ENCODE measurements at regions not wholly inside any gene's neighbourhood (a gene's known extent, or its start where the extent isn't known, plus 50 kb on each side); places are given as distances from the start of the nearest gene placed in this dataset.
"Not testable (repeated sequence)": the region's sequence is repeated elsewhere in the genome, so short reads cannot be mapped to it uniquely, and the experiment has no call there.

- H3K36me3 ChIP-seq (ENCODE audit: insufficient read depth, low read length); intact Hi-C loops (cut with micrococcal nuclease; ENCODE audit: unreplicated experiment); H3K4me1 ChIP-seq (ENCODE audit: insufficient read depth, low read length, poor library complexity, severe bottlenecking); H3K27ac ChIP-seq (ENCODE audit: low read depth, low read length, poor library complexity, severe bottlenecking); H3K4me3 ChIP-seq (ENCODE audit: low read depth, low read length, poor library complexity, severe bottlenecking); H3K9me3 ChIP-seq (ENCODE audit: low read length); H3K4me2 ChIP-seq (ENCODE audit: low read length); CTCF ChIA-PET (ENCODE audit: unreplicated experiment); H2AFZ ChIP-seq (ENCODE audit: low read length); H3K79me2 ChIP-seq (ENCODE audit: insufficient read depth, low read depth, low read length); DNase-seq (ENCODE audit: low spot score); POLR2A ChIA-PET; BruUV-seq (replicated peaks); H4K20me1 ChIP-seq (ENCODE audit: insufficient read depth, low read length); H3K9me2 ChIP-seq (ENCODE audit: insufficient read depth, low read length): not testable (repeated sequence)
Observed at GRCh38 chr1:146479188-146479587, 250.4 kb upstream of the NOTCH2NLA start.

GRCh38 chr1:146478125-146478720 is 249.4 kb upstream of the NOTCH2NLA start:
- H2AFZ ChIP-seq (ENCODE audit: low read length); H3K9me3 ChIP-seq (ENCODE audit: low read length); H3K79me2 ChIP-seq (ENCODE audit: insufficient read depth, low read depth, low read length); intact Hi-C loops (cut with micrococcal nuclease; ENCODE audit: unreplicated experiment); CTCF ChIA-PET (ENCODE audit: unreplicated experiment); POLR2A ChIA-PET; H4K20me1 ChIP-seq (ENCODE audit: insufficient read depth, low read length); H3K4me2 ChIP-seq (ENCODE audit: low read length); H3K36me3 ChIP-seq (ENCODE audit: insufficient read depth, low read length); H3K27ac ChIP-seq (ENCODE audit: low read depth, low read length, poor library complexity, severe bottlenecking); H3K4me1 ChIP-seq (ENCODE audit: insufficient read depth, low read length, poor library complexity, severe bottlenecking); H3K4me3 ChIP-seq (ENCODE audit: low read depth, low read length, poor library complexity, severe bottlenecking); H3K9me2 ChIP-seq (ENCODE audit: insufficient read depth, low read length); BruUV-seq (replicated peaks): not testable (repeated sequence)
- DNase-seq (ENCODE audit: low spot score), result peak; percentile 14
- TF ChIP-seq CTCF (conservative IDR thresholded peaks at IDR 0.05; ENCODE audit: low read length), result peak; percentile 74

GRCh38 chr1:146475086-146475485 is 246.3 kb upstream of the NOTCH2NLA start:
- intact Hi-C loops (cut with micrococcal nuclease; ENCODE audit: unreplicated experiment); H3K9me2 ChIP-seq (ENCODE audit: insufficient read depth, low read length); POLR2A ChIA-PET; H3K27ac ChIP-seq (ENCODE audit: low read depth, low read length, poor library complexity, severe bottlenecking); H3K4me3 ChIP-seq (ENCODE audit: low read depth, low read length, poor library complexity, severe bottlenecking); BruUV-seq (replicated peaks); H3K36me3 ChIP-seq (ENCODE audit: insufficient read depth, low read length); H3K4me2 ChIP-seq (ENCODE audit: low read length); H4K20me1 ChIP-seq (ENCODE audit: insufficient read depth, low read length); H3K79me2 ChIP-seq (ENCODE audit: insufficient read depth, low read depth, low read length); H3K9me3 ChIP-seq (ENCODE audit: low read length); CTCF ChIA-PET (ENCODE audit: unreplicated experiment); H2AFZ ChIP-seq (ENCODE audit: low read length); DNase-seq (ENCODE audit: low spot score); H3K4me1 ChIP-seq (ENCODE audit: insufficient read depth, low read length, poor library complexity, severe bottlenecking): not testable (repeated sequence)

GRCh38 chr1:146474216-146474615 is 245.4 kb upstream of the NOTCH2NLA start:
- intact Hi-C loops (cut with micrococcal nuclease; ENCODE audit: unreplicated experiment), result not testable (repeated sequence)

GRCh38 chr1:146472192-146472861 is 243.5 kb upstream of the NOTCH2NLA start:
- H3K79me2 ChIP-seq (ENCODE audit: insufficient read depth, low read depth, low read length); POLR2A ChIA-PET; H3K9me3 ChIP-seq (ENCODE audit: low read length); H3K9me2 ChIP-seq (ENCODE audit: insufficient read depth, low read length); H4K20me1 ChIP-seq (ENCODE audit: insufficient read depth, low read length); H3K4me1 ChIP-seq (ENCODE audit: insufficient read depth, low read length, poor library complexity, severe bottlenecking); intact Hi-C loops (cut with micrococcal nuclease; ENCODE audit: unreplicated experiment); H3K36me3 ChIP-seq (ENCODE audit: insufficient read depth, low read length); BruUV-seq (replicated peaks); CTCF ChIA-PET (ENCODE audit: unreplicated experiment); H3K27ac ChIP-seq (ENCODE audit: low read depth, low read length, poor library complexity, severe bottlenecking): not testable (repeated sequence)
- Histone ChIP-seq H3K4me2 (ENCODE audit: low read length) (peak overlapping the region; percentile 70), H3K4me3 (ENCODE audit: low read depth, low read length, poor library complexity, severe bottlenecking) (peak overlapping the region; percentile 60), H2AFZ (ENCODE audit: low read length) (peak overlapping the region; percentile 78)
- DNase-seq (ENCODE audit: low spot score), result peak; percentile 76

More at GRCh38 chr1:146474216-146474615, 245.4 kb upstream of the NOTCH2NLA start:
- H3K9me2 ChIP-seq (ENCODE audit: insufficient read depth, low read length); H3K4me1 ChIP-seq (ENCODE audit: insufficient read depth, low read length, poor library complexity, severe bottlenecking); H3K4me2 ChIP-seq (ENCODE audit: low read length); POLR2A ChIA-PET; H4K20me1 ChIP-seq (ENCODE audit: insufficient read depth, low read length); BruUV-seq (replicated peaks); H3K27ac ChIP-seq (ENCODE audit: low read depth, low read length, poor library complexity, severe bottlenecking); H3K4me3 ChIP-seq (ENCODE audit: low read depth, low read length, poor library complexity, severe bottlenecking); H3K36me3 ChIP-seq (ENCODE audit: insufficient read depth, low read length); CTCF ChIA-PET (ENCODE audit: unreplicated experiment); H2AFZ ChIP-seq (ENCODE audit: low read length); H3K79me2 ChIP-seq (ENCODE audit: insufficient read depth, low read depth, low read length); DNase-seq (ENCODE audit: low spot score); H3K9me3 ChIP-seq (ENCODE audit: low read length): not testable (repeated sequence)

- H3K4me3 ChIP-seq (ENCODE audit: low read depth, low read length, poor library complexity, severe bottlenecking); H3K4me2 ChIP-seq (ENCODE audit: low read length); POLR2A ChIA-PET; BruUV-seq (replicated peaks); H3K27ac ChIP-seq (ENCODE audit: low read depth, low read length, poor library complexity, severe bottlenecking); H3K4me1 ChIP-seq (ENCODE audit: insufficient read depth, low read length, poor library complexity, severe bottlenecking); CTCF ChIA-PET (ENCODE audit: unreplicated experiment); DNase-seq (ENCODE audit: low spot score); H3K9me3 ChIP-seq (ENCODE audit: low read length); H3K36me3 ChIP-seq (ENCODE audit: insufficient read depth, low read length); H2AFZ ChIP-seq (ENCODE audit: low read length); H4K20me1 ChIP-seq (ENCODE audit: insufficient read depth, low read length); H3K79me2 ChIP-seq (ENCODE audit: insufficient read depth, low read depth, low read length); H3K9me2 ChIP-seq (ENCODE audit: insufficient read depth, low read length); intact Hi-C loops (cut with micrococcal nuclease; ENCODE audit: unreplicated experiment): not testable (repeated sequence)
Observed at GRCh38 chr1:146459939-146460338, 231.1 kb upstream of the NOTCH2NLA start.
